Adrenal gland (tissue), 5 donors: ENCODE measurements at regions not wholly inside any gene's neighbourhood (a gene's known extent, or its start where the extent isn't known, plus 50 kb on each side); places are given as distances from the start of the nearest gene placed in this dataset.

Source experiments
- CTCF ChIP-seq, 6 experiments: fragments of 450-650 bp in 4 of 6; fragments of 200-600 bp in 2 of 6; sonication (generic) in 1 of 6; IDR thresholded peaks; 1 replicate in 5 of 6; 2 replicates in 1 of 6; pipeline versions ENCODE4 v1.5.1 to v1.8.0; 2016 to 2021; ENCODE audit warnings: antibody characterized with exemption in 6 of 6, mild to moderate bottlenecking in 2 of 6, moderate library complexity in 1 of 6
- POLR2A ChIP-seq, 2 donors: fragments of 450-650 bp; IDR thresholded peaks; one replicate each; pipeline ENCODE4 v1.6.1; 2017; ENCODE audit warnings: antibody characterized with exemption in 2 of 2, mild to moderate bottlenecking in 2 of 2, moderate library complexity in 1 of 2
- donor health status: DM: no; HTN: no; CAD: no.

GRCh38 chr21:43354666-43355065 lies 72.3 kb downstream of the SIK1 start:
- no peak for TF ChIP-seq CTCF (IDR thresholded peaks at IDR 0.05)
- no peak for TF ChIP-seq POLR2A (IDR thresholded peaks at IDR 0.05)
